ENCODE measurements at regions not wholly inside any gene's neighbourhood (a gene's known extent, or its start where the extent isn't known, plus 50 kb on each side); places are given as distances from the start of the nearest gene placed in this dataset.
"Not testable (repeated sequence)": the region's sequence is repeated elsewhere in the genome, so short reads cannot be mapped to it uniquely, and the experiment has no call there.

- DNase-seq: no peak
These were observed 212.9 kb upstream of the SFSWAP start for GRCh38 chr12:131497966-131498365.

DNA sequence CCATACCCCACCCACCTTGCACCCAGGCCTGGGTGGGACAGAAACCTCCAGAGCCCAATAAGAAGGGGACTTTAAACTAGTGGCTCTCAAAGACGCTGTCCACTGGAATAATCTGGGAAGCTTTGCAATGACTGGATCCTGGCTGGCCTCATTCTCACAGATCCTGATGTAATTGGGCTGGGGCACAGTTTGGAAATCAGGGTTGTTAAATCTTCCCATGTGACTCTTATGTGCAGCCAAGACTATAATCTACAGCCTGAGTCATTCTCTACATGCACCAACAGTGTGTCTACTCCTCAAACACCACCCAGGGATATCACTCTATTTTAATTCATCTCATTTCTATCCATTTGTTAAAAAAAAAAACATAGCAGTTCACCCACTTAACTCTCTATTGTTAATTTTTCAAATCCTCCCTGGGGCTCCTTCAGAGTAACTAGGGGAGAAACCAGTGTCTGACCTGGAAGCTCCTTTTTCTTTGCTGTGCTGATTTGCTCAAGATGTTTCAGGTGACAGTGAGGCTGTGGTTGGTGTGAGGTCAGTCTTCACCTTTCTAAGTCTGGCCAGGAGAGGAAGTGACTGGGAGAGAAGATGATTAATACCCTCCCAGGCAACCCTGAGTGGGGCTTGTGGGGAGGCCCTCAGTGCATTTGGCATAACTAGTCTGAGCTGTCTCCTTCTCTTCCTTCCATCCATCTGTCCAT, 211.6 kb upstream of the SFSWAP start:
- DNase-seq: no peak

- DNase-seq: no peak
These were observed 211.1 kb upstream of the SFSWAP start for GRCh38 chr12:131499864-131500190.

DNA sequence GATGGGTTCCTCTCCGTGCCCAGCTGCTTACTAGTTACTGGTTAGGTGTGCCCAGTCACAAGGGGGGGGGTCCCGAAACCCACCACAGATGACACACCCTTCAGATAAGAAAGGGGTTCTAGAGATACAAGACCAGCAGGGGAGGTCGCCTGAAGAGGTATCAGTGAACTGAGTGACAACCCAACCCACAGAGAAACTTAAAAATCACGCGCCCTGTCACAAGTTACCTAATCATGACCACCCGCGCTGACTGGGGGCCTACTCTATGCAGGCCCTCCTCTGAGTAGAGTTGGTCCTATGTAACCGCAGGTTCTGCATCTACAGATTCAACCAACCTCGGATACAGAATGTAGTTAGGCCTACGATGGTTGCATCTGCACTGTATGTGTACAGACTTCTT, 210.3 kb upstream of the SFSWAP start:
- DNase-seq: no peak

DNA sequence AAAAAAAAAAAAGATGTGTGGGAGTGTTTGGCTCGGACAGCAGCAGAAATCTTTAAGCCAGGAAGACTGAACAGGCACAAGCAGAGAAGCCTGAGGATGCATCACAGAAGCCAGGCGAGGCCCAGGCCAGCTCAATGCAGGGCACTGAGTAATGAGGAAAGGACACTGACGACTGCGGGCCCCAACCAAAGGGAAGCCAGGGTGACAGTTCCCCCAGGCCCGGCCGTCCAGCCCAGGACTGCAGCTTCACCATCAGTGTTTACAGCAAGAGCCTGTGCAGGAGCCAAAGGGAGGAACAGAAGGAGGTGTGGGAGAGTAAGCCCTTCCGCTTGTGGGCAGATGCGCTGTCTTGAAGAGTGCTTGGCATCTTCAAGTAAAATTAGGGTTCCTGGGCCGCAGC, 205.3 kb upstream of the SFSWAP start:
- DNase-seq: no peak

DNA sequence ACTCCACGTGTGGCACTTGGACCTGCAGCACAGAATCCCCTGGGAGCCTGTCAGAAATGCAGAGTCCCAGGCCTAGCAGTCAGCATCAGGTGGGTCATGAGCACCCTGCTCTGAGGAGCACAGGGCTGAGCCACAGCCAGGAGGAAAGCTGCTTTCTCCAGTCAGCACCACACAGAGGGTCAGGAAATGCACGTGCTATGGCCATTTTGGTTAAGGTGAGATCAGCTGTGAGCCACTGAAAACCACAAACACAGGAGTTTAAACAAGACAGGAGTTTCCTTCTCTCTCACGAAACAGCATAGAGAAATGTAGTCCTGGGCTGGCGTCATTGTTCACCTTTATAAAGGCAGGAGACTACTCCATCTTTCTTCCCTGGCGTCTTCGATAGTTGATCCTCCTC, 204.5 kb upstream of the SFSWAP start:
- DNase-seq: peak; percentile 2

GRCh38 chr12:131507094-131507493, 203.8 kb upstream of the SFSWAP start:
- DNase-seq: no peak

DNA sequence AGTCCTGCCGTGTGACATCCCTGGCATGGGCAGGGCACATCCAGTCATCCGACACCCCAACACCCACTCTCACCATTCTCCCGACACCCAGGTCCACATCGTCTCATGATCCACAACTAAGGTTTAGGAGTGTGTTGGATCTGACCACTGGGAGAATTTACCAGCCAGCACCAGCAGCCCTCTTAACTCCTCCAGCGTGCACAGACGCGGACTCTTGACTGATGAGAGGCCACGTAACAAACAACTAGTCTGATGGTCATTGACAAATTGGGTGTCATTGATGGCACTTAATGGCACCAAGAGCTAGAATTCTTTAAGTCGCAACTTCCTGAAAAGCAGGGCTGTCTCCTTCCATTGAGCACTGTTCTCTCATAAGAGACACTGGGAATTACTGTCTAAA, 203.0 kb upstream of the SFSWAP start:
- DNase-seq: no peak

GRCh38 chr12:131509701-131510100, 201.2 kb upstream of the SFSWAP start:
- no peak for DNase-seq

GRCh38 chr12:131510431-131510830, 200.5 kb upstream of the SFSWAP start:
- DNase-seq: no peak

- DNase-seq: peak; percentile 81
These were observed 199.5 kb upstream of the SFSWAP start for GRCh38 chr12:131511391-131511802.

DNA sequence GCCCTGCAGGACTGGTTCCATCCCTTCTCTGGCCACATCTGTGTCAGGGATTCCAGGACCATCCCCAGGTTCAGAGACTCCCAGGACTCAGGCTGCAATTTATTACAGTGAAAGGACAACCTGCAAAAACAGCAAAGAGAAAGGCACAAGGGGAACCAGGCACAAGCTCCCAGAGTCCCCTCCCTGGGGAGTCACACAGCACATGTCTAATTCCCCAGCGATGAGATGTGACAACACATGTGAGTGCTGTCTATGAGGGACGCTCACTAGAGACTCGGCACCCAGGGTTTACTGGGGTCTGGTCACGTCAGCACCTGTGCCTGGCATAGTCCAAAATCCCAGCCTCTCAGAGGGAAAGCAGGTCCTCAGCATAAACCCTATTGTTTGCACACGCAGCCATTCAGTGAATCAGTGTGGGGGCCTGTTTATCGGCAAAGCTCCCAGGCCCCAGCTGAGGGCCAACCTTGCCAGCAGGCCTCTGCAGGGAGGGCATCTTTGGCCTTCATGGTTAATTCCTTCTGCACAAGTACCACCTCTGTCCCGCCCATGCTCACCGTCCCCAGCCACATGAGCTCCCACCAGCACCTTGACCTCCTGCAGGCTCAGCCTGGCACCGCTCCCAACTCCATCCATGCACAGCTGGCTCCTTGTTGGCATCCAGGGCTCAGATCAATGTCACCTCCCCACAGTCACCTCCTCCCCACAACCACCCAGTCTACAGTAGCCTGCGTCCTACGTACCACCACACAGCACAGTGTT, 198.9 kb upstream of the SFSWAP start:
- no peak for DNase-seq

DNA sequence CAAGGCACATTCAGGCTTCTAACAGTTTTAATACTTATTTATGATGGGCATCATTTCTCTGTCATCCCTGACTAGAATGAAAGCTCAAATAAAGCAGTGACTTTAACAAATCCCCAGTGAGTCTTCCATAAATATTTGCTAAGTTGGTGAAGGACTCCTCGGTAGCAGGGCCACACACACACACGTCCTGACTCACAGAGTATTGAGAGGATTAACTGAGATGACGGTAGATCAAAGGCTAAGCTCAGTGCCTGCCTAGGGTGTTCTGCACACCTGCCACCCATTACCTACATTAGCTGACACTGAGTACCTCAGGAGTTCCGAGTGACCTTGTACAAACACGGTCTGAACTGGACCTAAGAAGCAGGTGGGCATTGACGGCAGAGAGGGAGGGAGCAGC, 197.3 kb upstream of the SFSWAP start:
- DNase-seq: no peak

DNA sequence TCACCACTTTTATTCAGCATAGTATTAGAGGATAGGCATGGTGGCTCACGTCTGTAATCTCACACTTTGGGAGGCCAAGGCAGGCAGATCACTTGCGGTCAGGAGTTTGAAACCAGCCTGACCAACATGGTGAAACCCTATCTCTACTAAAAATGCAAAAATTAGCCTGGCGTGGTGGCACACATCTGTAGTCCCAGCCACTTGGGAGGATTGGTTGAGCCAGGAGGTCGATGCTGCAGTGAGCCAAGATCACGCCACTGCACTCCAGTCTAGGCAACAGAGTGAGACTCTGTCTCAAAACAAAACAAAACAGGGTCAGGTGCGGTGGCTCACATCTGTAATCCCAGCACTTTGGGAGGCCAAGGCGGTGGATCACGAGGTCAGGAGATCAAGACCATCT, 190.3 kb upstream of the SFSWAP start:
- not testable (repeated sequence) for DNase-seq

GRCh38 chr12:131521326-131521725, 189.6 kb upstream of the SFSWAP start:
- no peak for DNase-seq

DNA sequence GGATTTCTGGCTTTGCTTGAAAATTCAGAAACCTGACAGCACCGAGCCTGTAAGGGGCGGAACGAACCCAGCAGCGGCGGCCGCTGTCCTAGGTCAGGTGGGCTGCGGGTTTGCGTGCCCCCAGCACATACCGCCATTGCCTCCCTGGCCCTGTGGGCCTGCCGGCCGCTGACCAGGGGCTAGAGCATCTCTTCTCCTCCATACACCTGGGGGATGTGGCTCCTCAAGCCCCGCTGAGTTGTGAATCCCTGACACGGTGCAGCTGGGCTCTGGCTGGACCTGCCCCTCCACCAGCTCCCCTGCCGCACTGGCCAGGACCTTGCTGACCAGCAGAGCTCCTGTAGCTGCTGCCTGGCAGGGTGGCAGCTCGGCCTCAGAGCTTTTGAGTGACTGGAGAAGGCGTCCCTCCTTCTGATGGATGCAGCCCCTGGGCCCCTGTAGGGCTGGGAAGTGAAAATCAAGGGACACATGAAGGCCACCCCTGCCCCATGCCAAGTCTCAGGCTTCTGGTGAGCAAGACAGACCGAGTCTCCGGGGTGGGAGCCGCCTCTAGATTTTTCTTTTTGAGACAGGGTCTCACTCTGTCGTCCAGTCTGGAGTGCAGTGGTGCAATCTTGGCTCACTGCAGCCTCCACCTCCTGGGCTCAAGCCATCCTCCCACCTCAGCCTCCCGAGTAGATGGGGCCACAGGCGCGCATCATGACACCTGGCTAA, 184.9 kb upstream of the SFSWAP start:
- no peak for DNase-seq

GRCh38 chr12:131527092-131527491, 183.8 kb upstream of the SFSWAP start:
- DNase-seq: no peak

DNA sequence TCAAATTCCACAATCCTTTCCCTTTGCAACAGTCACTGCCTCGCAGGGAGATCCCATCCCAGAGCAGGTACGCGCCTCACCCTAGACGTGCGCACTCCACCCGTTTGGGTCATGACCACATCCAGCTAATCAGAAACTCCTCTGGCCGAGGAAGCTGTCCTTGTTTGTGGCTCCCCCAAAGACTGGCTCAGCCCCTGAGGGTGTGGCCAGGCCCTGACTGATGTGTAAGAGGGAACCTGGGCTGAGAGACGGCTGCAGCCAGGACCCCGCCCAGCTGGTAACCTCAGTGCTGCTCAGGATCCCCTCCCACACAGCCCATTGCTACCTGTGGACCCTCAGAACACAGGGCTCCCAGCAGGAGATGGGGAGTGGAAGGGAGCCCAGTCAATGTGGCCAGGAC, 183.2 kb upstream of the SFSWAP start:
- DNase-seq: no peak

DNA sequence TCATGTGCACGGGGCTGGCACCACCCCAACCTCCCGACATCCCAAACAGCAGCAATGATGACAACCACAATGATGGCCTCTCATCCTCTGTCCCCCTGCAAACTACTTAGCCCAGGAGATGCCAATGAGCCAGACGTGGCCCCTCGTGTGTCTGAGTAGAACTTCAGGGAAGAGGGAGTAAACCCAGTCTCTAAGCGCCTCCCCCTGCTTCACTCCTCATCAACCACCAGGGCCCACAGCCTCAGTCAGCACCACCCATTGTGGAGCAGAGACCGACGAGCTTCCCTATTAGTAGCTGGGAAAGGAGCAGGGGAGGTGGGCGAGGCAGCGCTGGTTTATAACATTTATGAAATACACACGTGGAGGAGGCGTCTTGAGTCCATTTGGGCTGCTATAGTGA, 182.7 kb upstream of the SFSWAP start:
- no peak for DNase-seq

DNA sequence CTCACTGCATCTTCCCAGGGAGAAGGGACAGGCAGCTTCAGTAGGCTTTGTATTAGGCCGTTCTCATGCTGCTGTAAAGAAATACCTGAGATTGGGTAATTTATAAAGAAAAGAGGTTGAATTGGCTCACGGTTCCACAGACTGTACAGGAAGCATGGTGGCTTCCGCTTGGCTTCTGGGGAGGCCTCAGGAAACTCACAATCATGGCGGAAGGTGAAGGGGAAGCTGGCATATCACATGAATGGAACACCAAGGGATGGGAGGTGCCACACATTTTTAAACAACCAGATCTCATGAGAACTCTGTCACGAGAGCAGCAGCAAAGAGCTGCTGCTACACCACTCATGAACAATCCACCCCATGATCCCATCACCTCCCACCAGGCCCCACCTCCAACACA, 182.2 kb upstream of the SFSWAP start:
- no peak for DNase-seq

- no peak for DNase-seq
These were observed 181.5 kb upstream of the SFSWAP start for GRCh38 chr12:131529196-131530040.

DNA sequence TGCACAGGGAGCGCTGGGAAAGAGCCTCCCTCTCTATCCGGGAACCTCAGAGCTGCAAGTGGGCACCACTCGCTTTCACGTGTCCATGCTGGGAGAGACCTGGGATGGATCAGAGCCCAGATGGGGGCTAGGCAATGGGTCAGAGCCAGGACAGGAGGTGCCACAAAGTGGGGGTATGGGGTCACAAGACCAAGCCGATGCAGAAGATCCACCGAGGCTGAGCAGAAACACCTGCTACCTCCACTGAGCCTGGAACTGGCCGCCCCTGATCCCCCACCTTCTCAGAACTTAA, 180.9 kb upstream of the SFSWAP start:
- no peak for DNase-seq

DNA sequence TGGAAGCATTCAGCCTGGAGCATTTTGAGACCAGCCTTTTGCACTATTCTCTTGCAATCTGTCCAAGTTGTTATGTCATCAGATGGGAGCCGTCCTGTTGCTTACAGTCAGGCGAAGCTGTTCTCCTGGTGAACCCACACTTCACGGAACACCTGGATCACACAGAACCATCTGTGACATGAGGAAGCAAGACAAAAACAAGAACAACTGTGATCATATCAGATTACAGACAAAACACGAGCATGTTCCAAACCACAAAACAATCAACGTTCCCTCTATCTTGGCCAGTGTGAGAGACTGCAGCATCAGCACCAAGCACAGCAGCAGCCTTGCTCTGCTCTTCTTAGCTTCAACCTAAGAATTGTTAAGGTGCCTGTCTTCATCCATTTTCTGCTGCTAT, 180.5 kb upstream of the SFSWAP start:
- DNase-seq: no peak

GRCh38 chr12:131533139-131533538, 177.8 kb upstream of the SFSWAP start:
- DNase-seq: no peak

All from activated CD4-positive, alpha-beta T cell treated with anti-CD3 and anti-CD28 coated beads, Interleukin-2, amount 50 U/mL, for 16 hours (primary cell).